Astrocyte (in vitro differentiated cells and primary cell): ENCODE measurements at regions not wholly inside any gene's neighbourhood (a gene's known extent, or its start where the extent isn't known, plus 50 kb on each side); places are given as distances from the start of the nearest gene placed in this dataset.

Source experiments
- DNase-seq: peaks from one replicate; pipeline ENCODE4 v3.0.0-alpha.2; 2010; ENCODE audit warnings: low read depth
- FAIRE-seq: peaks from 2 replicates; lab custom pipeline; 2011; peaks lifted over from hg19 to GRCh38; lab: Jason Lieb, UNC
- H2AFZ ChIP-seq: 2 replicates; pipeline ENCODE4 v1.6.0; 2012; ENCODE audit warnings: low read depth, low read length, inconsistent platforms
- H3K27ac ChIP-seq: 2 replicates; pipeline ENCODE4 v1.5.1; 2011; ENCODE audit warnings: low read depth, low read length, inconsistent platforms
- H3K27me3 ChIP-seq: 2 replicates; pipeline ENCODE4 v1.6.0; 2011; ENCODE audit warnings: low read length, inconsistent platforms; ENCODE audit not compliant: insufficient read depth
- H3K36me3 ChIP-seq: 2 replicates; pipeline ENCODE4 v1.5.1; 2011; ENCODE audit warnings: low read length, inconsistent platforms; ENCODE audit not compliant: insufficient read depth
- H3K4me1 ChIP-seq: 2 replicates; pipeline ENCODE4 v1.5.1; 2011; ENCODE audit warnings: low read length, inconsistent platforms; ENCODE audit not compliant: insufficient read depth
- H3K4me2 ChIP-seq: 2 replicates; pipeline ENCODE4 v1.6.0; 2012; ENCODE audit warnings: low read length, inconsistent platforms
- H3K4me3 ChIP-seq: 2 replicates; pipeline ENCODE4 v1.5.1; 2011; ENCODE audit warnings: low read depth, mild to moderate bottlenecking, low read length, inconsistent platforms; ENCODE audit not compliant: insufficient read depth
- H3K79me2 ChIP-seq: 2 replicates; pipeline ENCODE4 v1.6.0; 2012; ENCODE audit warnings: mild to moderate bottlenecking, low read length, inconsistent platforms; ENCODE audit not compliant: insufficient read depth
- H3K9ac ChIP-seq: 2 replicates; pipeline ENCODE4 v1.6.0; 2012; ENCODE audit warnings: mild to moderate bottlenecking, low read length, inconsistent platforms
- H3K9me3 ChIP-seq: 2 replicates; pipeline ENCODE4 v1.5.1; 2012; ENCODE audit warnings: low read depth, mild to moderate bottlenecking, low read length, inconsistent platforms; ENCODE audit not compliant: insufficient read depth
- H4K20me1 ChIP-seq: 2 replicates; pipeline ENCODE4 v1.6.0; 2012; ENCODE audit warnings: low read length, inconsistent platforms; ENCODE audit not compliant: insufficient read depth
- H3K27ac Mint-ChIP-seq: one replicate; pipeline ENCODE4 v1.8.0; 2021; ENCODE audit warnings: mild to moderate bottlenecking, mixed read lengths; ENCODE audit not compliant: unreplicated experiment
- H3K27me3 Mint-ChIP-seq: one replicate; pipeline ENCODE4 v1.8.0; 2021; ENCODE audit warnings: low read depth, mixed read lengths; ENCODE audit not compliant: unreplicated experiment
- H3K36me3 Mint-ChIP-seq: one replicate; pipeline ENCODE4 v1.8.0; 2021; ENCODE audit warnings: low read depth, mixed read lengths; ENCODE audit not compliant: unreplicated experiment
- H3K4me1 Mint-ChIP-seq: one replicate; pipeline ENCODE4 v1.8.0; 2021; ENCODE audit warnings: low read depth, mixed read lengths; ENCODE audit not compliant: unreplicated experiment
- H3K4me3 Mint-ChIP-seq: one replicate; pipeline ENCODE4 v1.8.0; 2021; ENCODE audit warnings: mild to moderate bottlenecking, moderate library complexity, mixed read lengths; ENCODE audit not compliant: unreplicated experiment
- H3K9me3 Mint-ChIP-seq: one replicate; pipeline ENCODE4 v1.8.0; 2021; ENCODE audit warnings: mild to moderate bottlenecking, mixed read lengths; ENCODE audit not compliant: unreplicated experiment
- EZH2 ChIP-seq: IDR thresholded peaks from 2 replicates; pipeline ENCODE4 v1.6.1; 2012; ENCODE audit warnings: mild to moderate bottlenecking, low read length, inconsistent platforms; ENCODE audit not compliant: insufficient read depth
- TF ChIP-seq, protein P1 (sequence below): IDR thresholded peaks from 2 replicates; pipeline ENCODE4 v1.5.1; 2011; ENCODE audit warnings: low read depth, mild to moderate bottlenecking, inconsistent platforms, low read length, moderate library complexity; ENCODE audit not compliant: insufficient read depth

DNA sequence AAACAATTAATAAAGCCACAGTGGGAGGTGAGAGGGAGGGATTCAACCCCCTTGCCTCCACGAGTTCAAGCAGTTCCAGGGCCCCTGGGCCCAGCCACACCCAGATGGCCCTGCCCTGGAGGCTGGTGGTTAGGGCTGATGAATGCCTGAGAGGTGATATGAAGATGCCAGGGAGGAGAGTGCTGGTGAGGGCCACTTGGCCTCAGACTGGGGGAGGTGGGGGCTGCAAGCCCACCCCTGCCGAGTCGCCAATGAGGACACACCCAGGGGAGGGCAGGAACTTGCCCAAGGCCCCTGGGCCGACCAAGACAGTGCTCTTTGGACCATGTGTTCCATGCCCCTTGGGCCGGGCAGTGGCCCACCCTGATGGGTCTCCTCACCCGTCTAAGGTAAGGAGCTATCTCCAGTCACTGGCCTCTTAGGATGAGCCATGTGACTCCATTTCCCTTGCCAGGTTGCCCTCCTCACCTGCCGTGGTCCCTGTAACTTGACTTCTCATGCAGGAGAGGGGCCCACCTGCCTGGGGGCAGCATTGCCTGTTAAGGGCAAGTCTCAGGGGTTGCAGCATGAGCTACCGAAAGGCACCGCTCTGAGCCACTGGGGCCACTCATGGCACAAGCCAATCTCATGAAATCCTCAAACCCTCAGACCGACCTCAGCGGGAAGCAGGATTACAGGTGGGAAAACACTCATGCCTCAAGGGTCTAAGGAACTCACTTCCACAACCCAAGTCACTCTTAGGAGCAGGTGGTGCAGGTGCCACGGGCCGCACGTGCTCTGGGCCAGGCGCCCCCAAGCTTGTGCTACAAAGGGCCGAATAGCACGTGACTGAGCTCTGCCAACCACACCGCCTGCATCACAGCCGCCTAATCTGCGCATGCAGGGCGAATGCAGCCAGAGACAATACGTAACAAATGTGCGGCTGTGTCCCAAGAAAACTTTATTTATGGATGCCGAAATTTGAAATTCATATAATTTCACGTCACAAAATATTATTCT lies 147.4 kb upstream of the MLN start:
- Mint-ChIP-seq H3K27me3 (peaks cover 58% of the 10 kb centered on the region), H3K36me3 (no peaks in the 10 kb centered on the region), H3K27ac (no peak overlapping the region), H3K4me3 (no peak overlapping the region), H3K4me1 (no peaks in the 10 kb centered on the region), H3K9me3 (peaks cover 2% of the 10 kb centered on the region)
- Histone ChIP-seq H2AFZ (no peak overlapping the region), H4K20me1 (no peaks in the 10 kb centered on the region), H3K79me2 (no peaks in the 10 kb centered on the region), H3K27me3 (no peaks in the 10 kb centered on the region), H3K9me3 (no peaks in the 10 kb centered on the region), H3K4me1 (no peaks in the 10 kb centered on the region), H3K36me3 (no peaks in the 10 kb centered on the region), H3K27ac (no peak overlapping the region), H3K4me3 (no peak overlapping the region), H3K9ac (no peak overlapping the region), H3K4me2 (no peak overlapping the region)
- TF ChIP-seq EZH2: no peak
- TF ChIP-seq, protein P1, sequence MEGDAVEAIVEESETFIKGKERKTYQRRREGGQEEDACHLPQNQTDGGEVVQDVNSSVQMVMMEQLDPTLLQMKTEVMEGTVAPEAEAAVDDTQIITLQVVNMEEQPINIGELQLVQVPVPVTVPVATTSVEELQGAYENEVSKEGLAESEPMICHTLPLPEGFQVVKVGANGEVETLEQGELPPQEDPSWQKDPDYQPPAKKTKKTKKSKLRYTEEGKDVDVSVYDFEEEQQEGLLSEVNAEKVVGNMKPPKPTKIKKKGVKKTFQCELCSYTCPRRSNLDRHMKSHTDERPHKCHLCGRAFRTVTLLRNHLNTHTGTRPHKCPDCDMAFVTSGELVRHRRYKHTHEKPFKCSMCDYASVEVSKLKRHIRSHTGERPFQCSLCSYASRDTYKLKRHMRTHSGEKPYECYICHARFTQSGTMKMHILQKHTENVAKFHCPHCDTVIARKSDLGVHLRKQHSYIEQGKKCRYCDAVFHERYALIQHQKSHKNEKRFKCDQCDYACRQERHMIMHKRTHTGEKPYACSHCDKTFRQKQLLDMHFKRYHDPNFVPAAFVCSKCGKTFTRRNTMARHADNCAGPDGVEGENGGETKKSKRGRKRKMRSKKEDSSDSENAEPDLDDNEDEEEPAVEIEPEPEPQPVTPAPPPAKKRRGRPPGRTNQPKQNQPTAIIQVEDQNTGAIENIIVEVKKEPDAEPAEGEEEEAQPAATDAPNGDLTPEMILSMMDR: no peak
- DNase-seq (no peak), FAIRE-seq (no peak)

DNA sequence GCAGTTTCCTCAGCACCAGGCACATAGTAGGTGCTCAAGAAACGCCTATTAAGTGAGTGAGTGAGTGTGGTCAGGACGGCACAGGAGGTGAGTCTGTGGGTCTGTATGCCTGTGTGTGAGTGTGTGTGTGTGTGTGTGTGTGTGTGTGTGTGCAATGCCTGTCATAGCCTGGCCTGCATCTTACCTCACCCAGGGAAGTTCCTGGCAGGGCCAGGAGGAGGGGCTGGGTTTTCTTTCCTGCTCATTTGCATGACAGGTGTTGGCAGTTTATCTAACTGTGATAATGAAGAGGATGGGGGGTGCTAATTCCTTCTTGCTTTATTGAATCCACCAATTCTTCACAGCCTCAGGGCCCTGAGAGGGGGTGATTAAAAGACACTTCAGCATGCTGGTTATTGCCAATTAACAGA lies 146.7 kb upstream of the MLN start:
- Histone ChIP-seq H3K27ac (no peak overlapping the region), H3K79me2 (no peaks in the 10 kb centered on the region), H3K4me3 (no peak overlapping the region), H3K9me3 (no peaks in the 10 kb centered on the region), H3K9ac (no peak overlapping the region), H3K27me3 (no peaks in the 10 kb centered on the region), H2AFZ (no peak overlapping the region), H3K4me1 (no peaks in the 10 kb centered on the region), H3K36me3 (no peaks in the 10 kb centered on the region), H4K20me1 (no peaks in the 10 kb centered on the region), H3K4me2 (no peak overlapping the region)
- H3K4me1 Mint-ChIP-seq: no peaks in the 10 kb centered on the region
- no peak overlapping the region for H3K4me3 Mint-ChIP-seq
- FAIRE-seq: no peak
- TF ChIP-seq, protein P1: no peak
- no peak for TF ChIP-seq EZH2
- H3K27ac Mint-ChIP-seq: no peak overlapping the region
- H3K36me3 Mint-ChIP-seq: no peaks in the 10 kb centered on the region
- peaks cover 62% of the 10 kb centered on the region for H3K27me3 Mint-ChIP-seq
- DNase-seq: no peak
- H3K9me3 Mint-ChIP-seq: peaks cover 2% of the 10 kb centered on the region

DNA sequence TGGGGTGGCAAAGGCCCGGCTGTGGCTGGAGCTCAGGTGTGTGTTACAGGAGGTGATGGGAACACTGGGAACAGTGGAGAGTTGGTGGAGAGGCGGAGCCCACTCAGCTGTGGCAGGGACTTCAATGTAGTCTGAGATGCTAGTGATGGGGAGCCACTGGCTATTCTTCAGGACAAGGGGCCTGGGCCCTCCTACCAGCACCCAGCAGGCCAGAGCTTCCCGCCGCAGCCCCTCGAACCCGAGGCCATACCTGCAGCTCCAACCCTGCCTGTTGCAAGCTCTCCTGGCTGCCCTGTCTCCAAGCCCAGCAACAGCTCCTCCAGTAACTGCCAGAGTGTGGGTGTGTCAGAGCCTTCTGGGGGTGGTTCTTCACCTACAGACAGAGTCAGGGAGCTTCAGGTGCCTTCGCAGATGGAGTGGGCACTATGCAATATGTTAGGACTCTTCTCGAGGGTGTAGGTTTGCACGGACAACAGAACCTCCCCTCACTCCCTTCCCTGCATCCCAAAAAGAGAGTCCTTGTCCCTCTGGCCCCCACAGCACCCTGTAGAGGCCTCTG lies 146.2 kb upstream of the MLN start:
- FAIRE-seq: no peak
- Mint-ChIP-seq H3K27me3 (peaks cover 63% of the 10 kb centered on the region), H3K27ac (no peak overlapping the region), H3K4me3 (no peak overlapping the region), H3K9me3 (peaks cover 2% of the 10 kb centered on the region), H3K4me1 (no peaks in the 10 kb centered on the region), H3K36me3 (no peaks in the 10 kb centered on the region)
- no peak overlapping the region for H3K9ac ChIP-seq
- peaks cover 3% of the 10 kb centered on the region for H3K27me3 ChIP-seq
- TF ChIP-seq, protein P1: no peak
- no peak for TF ChIP-seq EZH2
- no peak overlapping the region for H3K4me2 ChIP-seq
- no peak overlapping the region for H3K4me3 ChIP-seq
- no peak overlapping the region for H3K27ac ChIP-seq
- H3K4me1 ChIP-seq: no peaks in the 10 kb centered on the region
- H4K20me1 ChIP-seq: no peaks in the 10 kb centered on the region
- H3K79me2 ChIP-seq: no peaks in the 10 kb centered on the region
- DNase-seq: no peak
- H2AFZ ChIP-seq: no peak overlapping the region
- no peaks in the 10 kb centered on the region for H3K9me3 ChIP-seq
- H3K36me3 ChIP-seq: no peaks in the 10 kb centered on the region
